Neural progenitor cell (in vitro differentiated cells): ENCODE measurements at regions not wholly inside any gene's neighbourhood (a gene's known extent, or its start where the extent isn't known, plus 50 kb on each side); places are given as distances from the start of the nearest gene placed in this dataset.
"Not testable (repeated sequence)": the region's sequence is repeated elsewhere in the genome, so short reads cannot be mapped to it uniquely, and the experiment has no call there.

ENCODE experiments used
- DNase-seq: peaks from one replicate; pipeline ENCODE4 v3.0.0-alpha.2; 2016; ENCODE audit warnings: low spot score
- H2AFZ ChIP-seq: fragments of 200-600 bp; sonication (generic); replicated peaks from 2 replicates; pipeline ENCODE4 v1.6.1; 2016; ENCODE audit warnings: antibody characterized with exemption
- H3F3A ChIP-seq: fragments of 200-600 bp; sonication (generic); 2 replicates; pipeline ENCODE4 v1.6.1; 2016; ENCODE audit warnings: antibody characterized with exemption, low read depth
- H3K27ac ChIP-seq: fragments of 200-600 bp; sonication (generic); 2 replicates; pipeline ENCODE4 v1.5.1; 2016; ENCODE audit warnings: mild to moderate bottlenecking
- H3K27me3 ChIP-seq: fragments of 200-600 bp; sonication (generic); 2 replicates; pipeline ENCODE4 v1.6.1; 2016; ENCODE audit warnings: mild to moderate bottlenecking, moderate library complexity
- H3K36me3 ChIP-seq: fragments of 200-600 bp; sonication (generic); 2 replicates; pipeline ENCODE4 v1.5.1; 2016
- H3K4me1 ChIP-seq: fragments of 200-600 bp; sonication (generic); 2 replicates; pipeline ENCODE4 v1.6.1; 2016; ENCODE audit warnings: mixed run types
- H3K4me2 ChIP-seq: fragments of 200-600 bp; sonication (generic); 2 replicates; pipeline ENCODE4 v1.6.1; 2016
- H3K4me3 ChIP-seq: fragments of 200-600 bp; sonication (generic); 2 replicates; pipeline ENCODE4 v1.5.1; 2016
- H3K79me2 ChIP-seq: fragments of 200-600 bp; sonication (generic); 2 replicates; pipeline ENCODE4 v1.6.1; 2016; ENCODE audit warnings: low read depth
- H3K9ac ChIP-seq: fragments of 200-600 bp; sonication (generic); 2 replicates; pipeline ENCODE4 v1.6.1; 2016
- H3K9me3 ChIP-seq: fragments of 200-600 bp; sonication (generic); 2 replicates; pipeline ENCODE4 v1.5.1; 2016; ENCODE audit warnings: low read depth
- H4K20me1 ChIP-seq: fragments of 200-600 bp; sonication (generic); 2 replicates; pipeline ENCODE4 v1.6.1; 2016; ENCODE audit warnings: low read depth
- H3K27ac Mint-ChIP-seq: 3 replicates; pipeline ENCODE4 v1.8.0; 2021; ENCODE audit warnings: mixed read lengths
- H3K27me3 Mint-ChIP-seq: 2 replicates; pipeline ENCODE4 v1.8.0; 2022; ENCODE audit warnings: low read depth, mild to moderate bottlenecking, inconsistent platforms, moderate library complexity, mixed read lengths; ENCODE audit not compliant: insufficient read depth
- H3K36me3 Mint-ChIP-seq: 3 replicates; pipeline ENCODE4 v1.8.0; 2021; ENCODE audit warnings: mixed read lengths
- H3K4me1 Mint-ChIP-seq: 3 replicates; pipeline ENCODE4 v1.8.0; 2021; ENCODE audit warnings: mixed read lengths
- H3K4me3 Mint-ChIP-seq: 3 replicates; pipeline ENCODE4 v1.8.0; 2021; ENCODE audit warnings: mild to moderate bottlenecking, moderate library complexity, mixed read lengths
- H3K9me3 Mint-ChIP-seq: 3 replicates; pipeline ENCODE4 v1.8.0; 2020; ENCODE audit warnings: mixed read lengths
- EZH2 ChIP-seq: fragments of 200-600 bp; sonication (generic); IDR thresholded peaks from 2 replicates; pipeline ENCODE4 v1.6.1; 2017; ENCODE audit warnings: antibody characterized with exemption, mild to moderate bottlenecking, moderate library complexity
- EZH2phosphoT487 ChIP-seq: fragments of 200-600 bp; sonication (generic); IDR thresholded peaks from 2 replicates; pipeline ENCODE4 v1.6.1; 2017; ENCODE audit warnings: antibody characterized with exemption
- TF ChIP-seq, protein P1 (sequence below): fragments of 200-600 bp; sonication (generic); IDR thresholded peaks from 2 replicates; pipeline ENCODE4 v1.5.1; 2017; ENCODE audit warnings: antibody characterized with exemption, mild to moderate bottlenecking

DNA sequence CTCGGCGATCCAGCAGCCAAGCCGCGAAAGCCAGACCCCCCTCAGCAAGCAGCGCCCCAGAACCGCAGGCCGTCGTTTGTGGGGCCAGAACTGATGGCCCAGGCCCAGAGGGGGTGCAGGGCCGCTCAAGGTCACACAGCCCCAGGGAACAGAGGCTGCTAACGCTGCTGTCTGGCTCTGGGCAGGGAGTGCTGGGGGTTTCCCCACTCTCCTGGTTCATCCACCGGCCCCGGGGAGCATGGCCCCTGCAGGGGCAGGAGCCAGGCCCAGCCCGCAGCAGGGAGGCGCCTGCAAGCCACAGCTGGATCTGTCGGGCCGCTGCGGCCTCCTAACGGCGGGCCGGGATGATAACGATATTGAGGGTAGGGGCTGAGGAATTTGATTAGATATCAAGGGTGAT is 64.8 kb upstream of the IGFBPL1 start:
- no peaks in the 10 kb centered on the region for H4K20me1 ChIP-seq
- H3K27me3 ChIP-seq, result no peaks in the 10 kb centered on the region
- H3K4me1 ChIP-seq, result peaks cover 8% of the 10 kb centered on the region
- no peak overlapping the region for H3K27ac ChIP-seq
- Mint-ChIP-seq H3K27ac (no peak overlapping the region), H3K27me3 (no peaks in the 10 kb centered on the region), H3K4me3 (no peak overlapping the region), H3K9me3 (peaks cover 15% of the 10 kb centered on the region), H3K4me1 (peaks cover 32% of the 10 kb centered on the region), H3K36me3 (no peaks in the 10 kb centered on the region)
- H3K4me2 ChIP-seq, result no peak overlapping the region
- no peaks in the 10 kb centered on the region for H3K79me2 ChIP-seq
- H3K9me3 ChIP-seq, result no peaks in the 10 kb centered on the region
- DNase-seq, result no peak
- H3K9ac ChIP-seq, result no peak overlapping the region
- no peaks in the 10 kb centered on the region for H3K36me3 ChIP-seq
- no peak overlapping the region for H2AFZ ChIP-seq
- TF ChIP-seq EZH2phosphoT487, result no peak
- TF ChIP-seq EZH2, result no peak
- TF ChIP-seq, protein P1, sequence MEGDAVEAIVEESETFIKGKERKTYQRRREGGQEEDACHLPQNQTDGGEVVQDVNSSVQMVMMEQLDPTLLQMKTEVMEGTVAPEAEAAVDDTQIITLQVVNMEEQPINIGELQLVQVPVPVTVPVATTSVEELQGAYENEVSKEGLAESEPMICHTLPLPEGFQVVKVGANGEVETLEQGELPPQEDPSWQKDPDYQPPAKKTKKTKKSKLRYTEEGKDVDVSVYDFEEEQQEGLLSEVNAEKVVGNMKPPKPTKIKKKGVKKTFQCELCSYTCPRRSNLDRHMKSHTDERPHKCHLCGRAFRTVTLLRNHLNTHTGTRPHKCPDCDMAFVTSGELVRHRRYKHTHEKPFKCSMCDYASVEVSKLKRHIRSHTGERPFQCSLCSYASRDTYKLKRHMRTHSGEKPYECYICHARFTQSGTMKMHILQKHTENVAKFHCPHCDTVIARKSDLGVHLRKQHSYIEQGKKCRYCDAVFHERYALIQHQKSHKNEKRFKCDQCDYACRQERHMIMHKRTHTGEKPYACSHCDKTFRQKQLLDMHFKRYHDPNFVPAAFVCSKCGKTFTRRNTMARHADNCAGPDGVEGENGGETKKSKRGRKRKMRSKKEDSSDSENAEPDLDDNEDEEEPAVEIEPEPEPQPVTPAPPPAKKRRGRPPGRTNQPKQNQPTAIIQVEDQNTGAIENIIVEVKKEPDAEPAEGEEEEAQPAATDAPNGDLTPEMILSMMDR, result no peak
- peaks cover 4% of the 10 kb centered on the region for H3F3A ChIP-seq
- H3K4me3 ChIP-seq, result no peak overlapping the region

DNA sequence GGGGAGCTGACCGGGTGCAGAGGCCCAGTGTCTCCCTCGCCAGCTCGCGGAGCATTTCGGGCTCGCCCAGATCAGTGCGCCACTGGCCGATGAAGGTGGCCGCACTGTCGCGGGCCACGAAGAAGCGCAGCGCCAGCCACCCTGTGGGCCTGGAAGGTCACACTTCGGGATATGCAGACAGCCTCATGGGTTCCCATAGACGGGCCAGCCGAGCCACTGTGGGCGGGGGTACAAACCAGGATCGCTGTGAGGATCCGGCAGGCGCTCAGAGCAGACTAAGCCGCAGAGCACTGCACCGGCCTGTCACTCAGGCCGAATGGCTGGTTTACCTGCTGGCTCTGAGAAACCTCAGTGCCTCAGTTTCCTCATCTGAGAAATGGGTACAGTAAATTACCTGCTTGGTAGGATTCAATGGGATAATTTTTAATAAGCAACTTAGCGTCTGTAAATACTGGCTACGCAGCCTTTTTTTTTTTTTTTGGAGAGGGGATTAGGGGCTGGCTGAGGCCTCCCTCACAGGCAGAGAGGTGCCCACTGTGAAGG is 64.0 kb upstream of the IGFBPL1 start:
- Histone ChIP-seq H3F3A (peaks cover 4% of the 10 kb centered on the region), H3K9ac (no peak overlapping the region), H2AFZ (no peak overlapping the region), H3K4me3 (no peak overlapping the region), H3K27me3 (no peaks in the 10 kb centered on the region), H3K9me3 (no peaks in the 10 kb centered on the region), H3K36me3 (no peaks in the 10 kb centered on the region), H3K79me2 (no peaks in the 10 kb centered on the region), H4K20me1 (no peaks in the 10 kb centered on the region), H3K4me1 (peaks cover 16% of the 10 kb centered on the region), H3K27ac (no peak overlapping the region), H3K4me2 (no peak overlapping the region)
- TF ChIP-seq EZH2phosphoT487 (no peak), EZH2 (no peak)
- TF ChIP-seq, protein P1, result no peak
- Mint-ChIP-seq H3K27me3 (no peaks in the 10 kb centered on the region), H3K4me1 (peaks cover 40% of the 10 kb centered on the region), H3K36me3 (no peaks in the 10 kb centered on the region), H3K27ac (no peak overlapping the region), H3K4me3 (no peak overlapping the region), H3K9me3 (peaks cover 15% of the 10 kb centered on the region)
- DNase-seq, result no peak

DNA sequence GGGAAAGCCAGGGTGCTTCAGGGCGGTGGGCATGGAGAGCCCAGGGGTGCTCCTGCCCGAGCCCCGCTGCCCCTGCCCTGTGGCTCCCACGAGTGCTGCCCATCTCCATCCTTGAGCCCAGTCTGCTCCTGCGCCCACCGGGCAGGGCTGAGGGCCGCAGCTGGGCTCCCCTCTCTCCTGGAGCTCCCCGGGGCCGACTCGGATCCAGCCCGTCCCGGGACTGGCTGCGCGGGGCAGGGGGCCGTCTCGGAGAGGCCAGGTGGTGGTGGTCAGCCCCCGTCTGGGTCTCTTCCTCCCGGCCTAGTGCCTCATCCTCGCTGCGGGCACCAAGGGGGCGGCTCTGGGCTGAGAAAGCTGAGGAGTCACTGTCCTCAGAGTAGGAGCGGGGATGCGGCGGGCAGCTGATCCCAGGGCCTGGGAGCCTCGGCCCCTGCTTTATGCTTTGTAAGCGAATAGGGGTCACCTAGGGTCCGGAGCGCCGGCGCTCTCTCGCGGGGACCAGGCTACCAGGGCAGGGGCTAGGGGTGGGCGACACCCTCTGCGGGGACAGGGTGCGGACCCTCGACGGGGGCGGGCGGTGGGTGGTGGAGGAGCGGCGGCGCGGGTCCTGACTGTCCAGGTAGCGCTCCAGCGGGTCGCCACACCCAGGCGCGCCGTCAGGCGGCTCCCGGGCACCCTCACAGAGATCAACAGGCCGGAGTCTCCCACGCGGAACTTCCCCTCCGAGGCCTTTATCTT is 63.3 kb upstream of the IGFBPL1 start:
- H3K4me3 Mint-ChIP-seq, H3K27me3 Mint-ChIP-seq, H3K36me3 ChIP-seq, H3K9me3 ChIP-seq, H3K27ac Mint-ChIP-seq, H2AFZ ChIP-seq, H3K9me3 Mint-ChIP-seq, DNase-seq, H3K27me3 ChIP-seq, H4K20me1 ChIP-seq, H3K4me3 ChIP-seq, H3K27ac ChIP-seq, H3F3A ChIP-seq, H3K4me2 ChIP-seq, H3K36me3 Mint-ChIP-seq, H3K9ac ChIP-seq, H3K79me2 ChIP-seq: not testable (repeated sequence)
- peaks cover 22% of the 10 kb centered on the region for H3K4me1 ChIP-seq
- peaks cover 47% of the 10 kb centered on the region for H3K4me1 Mint-ChIP-seq

DNA sequence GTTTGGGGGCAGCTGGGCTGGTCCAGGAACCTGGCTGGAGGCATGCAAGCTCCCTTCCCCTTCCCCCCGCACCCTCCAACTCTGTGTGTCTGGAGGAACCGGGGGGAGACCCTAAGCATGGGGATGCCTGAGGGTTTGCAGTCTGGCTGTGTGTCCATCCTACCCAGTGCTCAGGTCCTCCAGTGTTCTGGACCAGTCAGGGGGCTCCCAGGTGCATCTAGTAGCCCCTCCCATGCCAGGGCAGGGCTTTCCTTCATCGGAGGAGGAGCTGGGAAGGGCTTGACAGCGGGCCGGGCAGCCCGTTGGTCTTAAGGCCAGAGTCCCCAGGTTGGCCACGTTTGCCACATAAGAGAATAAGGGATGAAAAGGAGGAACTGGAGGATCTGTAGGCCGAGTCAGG is 62.6 kb upstream of the IGFBPL1 start:
- Mint-ChIP-seq H3K27ac (peak overlapping the region; percentile 81), H3K4me1 (peaks cover 48% of the 10 kb centered on the region), H3K27me3 (peaks cover 6% of the 10 kb centered on the region), H3K36me3 (no peaks in the 10 kb centered on the region), H3K9me3 (peaks cover 8% of the 10 kb centered on the region), H3K4me3 (no peak overlapping the region)
- H3F3A ChIP-seq, result peaks cover 4% of the 10 kb centered on the region
- no peak overlapping the region for H2AFZ ChIP-seq
- no peaks in the 10 kb centered on the region for H3K79me2 ChIP-seq
- no peak overlapping the region for H3K4me2 ChIP-seq
- TF ChIP-seq EZH2phosphoT487, result no peak
- no peak for TF ChIP-seq EZH2
- TF ChIP-seq, protein P1, result no peak
- no peaks in the 10 kb centered on the region for H3K36me3 ChIP-seq
- H4K20me1 ChIP-seq, result no peaks in the 10 kb centered on the region
- no peaks in the 10 kb centered on the region for H3K27me3 ChIP-seq
- no peak overlapping the region for H3K27ac ChIP-seq
- DNase-seq, result no peak
- H3K9ac ChIP-seq, result no peak overlapping the region
- no peak overlapping the region for H3K4me3 ChIP-seq
- peaks cover 22% of the 10 kb centered on the region for H3K4me1 ChIP-seq
- H3K9me3 ChIP-seq, result no peaks in the 10 kb centered on the region
